ENCODE measurements at regions not wholly inside any gene's neighbourhood (a gene's known extent, or its start where the extent isn't known, plus 50 kb on each side); places are given as distances from the start of the nearest gene placed in this dataset.

DNA sequence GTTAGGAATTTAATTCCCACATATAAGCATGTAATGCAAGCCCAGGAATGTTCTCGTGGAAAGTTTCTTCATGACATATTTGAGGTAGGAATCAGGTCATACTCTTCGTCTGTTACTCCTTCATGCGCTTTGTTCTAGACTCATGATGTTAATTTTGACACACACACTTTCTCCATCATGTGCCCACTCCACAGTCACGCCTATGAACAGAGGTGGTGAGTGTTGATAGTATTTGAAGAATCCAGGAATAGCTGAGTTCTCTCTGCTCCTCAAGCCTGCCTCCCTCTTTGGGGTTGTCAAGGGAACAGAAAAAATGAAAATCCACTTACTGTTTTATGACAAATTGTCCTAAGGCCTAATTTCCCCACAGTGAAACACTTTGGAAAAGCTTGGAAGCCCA, 117.3 kb upstream of the SERPINE2 start:
- H4K5ac ChIP-seq (ENCODE audit: insufficient read length, low read depth, low read length): no peak overlapping the region
- no peak for DNase-seq (ENCODE audit: low read depth in 1 of 2, low spot score in 2 of 2)

More for the DNA sequence above, 117.3 kb upstream of the SERPINE2 start:
- ChIA-PET POLR2A (ENCODE audit: partially characterized antibody) (no interaction called here), CTCF (ENCODE audit: partially characterized antibody) (interaction anchor here (0.5 to 2.4 kb wide), 4 partner anchors 32 to 163 kb away, joined by 3 to 8 read pairs (median 4); no protein-coding TSS in a partner anchor)
- Histone ChIP-seq H2BK15ac (ENCODE audit: low read length) (no peak overlapping the region), H2AK5ac (ENCODE audit: low read depth, low read length) (no peak overlapping the region), H3K23me2 (ENCODE audit: low read depth, low read length) (no peaks in the 10 kb centered on the region), H3K18ac (ENCODE audit: extremely low read depth, low read length) (no peak overlapping the region), H2BK12ac (ENCODE audit: low read depth, low read length) (no peak overlapping the region), H3K79me1 (ENCODE audit: low read depth, low read length) (no peaks in the 10 kb centered on the region), H4K91ac (replicated peaks; ENCODE audit: insufficient read length, low read length) (no peak overlapping the region), H3K14ac (ENCODE audit: insufficient read length) (no peak overlapping the region), H3K4me3 (ENCODE audit: extremely low read depth in 1 of 4, insufficient read depth in 2 of 4, low read depth in 3 of 4, low read length in 4 of 4) (no peak overlapping the region), H2AFZ (ENCODE audit: low read length) (no peak overlapping the region), H3K23ac (ENCODE audit: insufficient read length) (no peak overlapping the region), H3K9ac (replicated peaks in 1 of 4; ENCODE audit: extremely low read depth in 1 of 4, low read depth in 3 of 4, low read length in 3 of 4) (no peak overlapping the region), H2BK120ac (replicated peaks; ENCODE audit: low read depth, low read length) (no peak overlapping the region), H3K4ac (replicated peaks; ENCODE audit: insufficient read length, low read depth, low read length) (no peak overlapping the region), H2BK5ac (ENCODE audit: low read depth, low read length) (no peak overlapping the region), H3K27ac (ENCODE audit: low read depth, low read length) (no peak overlapping the region), H3K27me3 (replicated peaks in 1 of 4; ENCODE audit: control insufficient read depth in 3 of 4, extremely low read depth in 1 of 4, insufficient read depth in 3 of 4, low read length in 3 of 4) (no peaks in the 10 kb centered on the region), H4K20me1 (replicated peaks in 1 of 2; ENCODE audit: control insufficient read depth in 1 of 2, insufficient read depth in 2 of 2, low read length in 2 of 2) (no peaks in the 10 kb centered on the region), H3K36me3 (ENCODE audit: control insufficient read depth in 2 of 4, insufficient read depth in 4 of 4, low read length in 3 of 4) (no peaks in the 10 kb centered on the region), H3K56ac (replicated peaks; ENCODE audit: insufficient read length, low read depth, low read length) (no peak overlapping the region), H3K4me1 (replicated peaks in 1 of 4; ENCODE audit: control insufficient read depth in 3 of 4, insufficient read depth in 4 of 4, low read length in 3 of 4) (no peaks in the 10 kb centered on the region), H3K79me2 (ENCODE audit: control insufficient read depth in 1 of 2, insufficient read depth in 2 of 2, low read length in 2 of 2) (no peaks in the 10 kb centered on the region), H4K8ac (ENCODE audit: extremely low read depth, insufficient read depth, low read length) (no peak overlapping the region), H3K4me2 (ENCODE audit: insufficient read depth in 1 of 2, low read depth in 2 of 2, low read length in 2 of 2) (no peak overlapping the region), H2BK20ac (ENCODE audit: low read length) (no peak overlapping the region), H3K9me3 (ENCODE audit: insufficient read depth in 2 of 2, low read depth in 1 of 2, low read length in 1 of 2) (no peaks in the 10 kb centered on the region)
- TF ChIP-seq SP2 (IDR thresholded peaks at IDR 0.05; ENCODE audit: low read length) (no peak), SP4 (IDR thresholded peaks at IDR 0.05; ENCODE audit: low read length) (no peak), TAF7 (optimal IDR thresholded peaks at IDR 0.05; ENCODE audit: borderline replicate concordance, low read depth, low read length) (no peak), SRF (IDR thresholded peaks at IDR 0.05; ENCODE audit: low read depth, low read length) (no peak), EZH2 (IDR thresholded peaks at IDR 0.05; ENCODE audit: low read depth, low read length, severe bottlenecking) (no peak), RAD21 (IDR thresholded peaks at IDR 0.05 in 1 of 2, conservative IDR thresholded peaks at IDR 0.05 in 1 of 2; ENCODE audit: low read depth in 2 of 2, low read length in 2 of 2) (no peak), SIN3A (conservative IDR thresholded peaks at IDR 0.05 in 1 of 2, IDR thresholded peaks at IDR 0.05 in 1 of 2; ENCODE audit: low read depth in 1 of 2, low read length in 2 of 2) (no peak), EGR1 (IDR thresholded peaks at IDR 0.05; ENCODE audit: borderline replicate concordance, low read depth, low read length) (no peak), JUN (IDR thresholded peaks at IDR 0.05; ENCODE audit: low read depth, low read length) (no peak), CEBPB (IDR thresholded peaks at IDR 0.05; ENCODE audit: low read depth, low read length) (no peak)
- WGBS, 2 experiments (ENCODE audit: extremely low coverage in 1 of 2, insufficient coverage in 1 of 2, insufficient read length in 1 of 2, insufficient replicate concordance in 2 of 2, low coverage in 1 of 2, low lambda C conversion rate in 2 of 2, missing lambda C conversion rate in 1 of 2): 94% methylated on average over 4 of the region's 4 CpGs; no CpG with 5 or more reads in 1 of the 2 experiments
- FAIRE-seq: no peak
